Endothelial cell of umbilical vein (primary cell): ENCODE measurements at regions not wholly inside any gene's neighbourhood (a gene's known extent, or its start where the extent isn't known, plus 50 kb on each side); places are given as distances from the start of the nearest gene placed in this dataset.

Experiments
- BruUV-seq: library from RNA; stranded (reverse); fragments of 400-500 nt; replicated peaks from 2 replicates; lab custom pipeline; 2021; lab: Mats Ljungman, UMichigan
- CTCF ChIA-PET: fragments of 300-600, 350-600 bp; sonication (Branson Sonifier 250); formaldehyde crosslinking; loops from one replicate; lab custom pipeline; 2021; ENCODE audit warnings: antibody characterized with exemption, inconsistent platforms; lab: Charles Lee
- POLR2A ChIA-PET: fragments of 300-600, 350-600 bp; sonication (Branson Sonifier 250); formaldehyde crosslinking; loops from one replicate; lab custom pipeline; 2021; ENCODE audit warnings: antibody characterized with exemption, inconsistent platforms; lab: Charles Lee
- DNase-seq: peaks from one replicate; pipeline ENCODE4 v3.0.0-alpha.2; 2011; ENCODE audit warnings: low read depth, low spot score
- FAIRE-seq: peaks from 2 replicates; lab custom pipeline; 2011; peaks lifted over from hg19 to GRCh38; lab: Jason Lieb, UNC
- H2AFZ ChIP-seq: 2 replicates; pipeline ENCODE4 v1.6.0; 2012; ENCODE audit warnings: low read depth, low read length, control low read depth, inconsistent platforms
- H3K27ac ChIP-seq: 2 replicates; pipeline ENCODE4 v1.5.1; 2011; ENCODE audit warnings: low read depth, mild to moderate bottlenecking, control low read depth, low read length, moderate library complexity; ENCODE audit not compliant: insufficient read depth
- H3K27me3 ChIP-seq, 2 experiments: 2 replicates each; pipeline versions ENCODE4 v1.6.0 to v1.6.1; 2011; ENCODE audit warnings: low read length in 2 of 2, mixed read lengths in 1 of 2; ENCODE audit not compliant: control insufficient read depth in 2 of 2, insufficient read depth in 2 of 2
- H3K36me3 ChIP-seq, 2 experiments: 2 replicates in 1 of 2; 3 replicates in 1 of 2; pipeline ENCODE4 v1.5.1; 2011; ENCODE audit warnings: low read length in 2 of 2, mild to moderate bottlenecking in 1 of 2, moderate library complexity in 1 of 2; ENCODE audit not compliant: control insufficient read depth in 2 of 2, insufficient read depth in 2 of 2; ENCODE audit errors: extremely low read depth in 1 of 2
- H3K4me1 ChIP-seq: 3 replicates; pipeline ENCODE4 v1.5.1; 2011; ENCODE audit warnings: mild to moderate bottlenecking, low read length; ENCODE audit not compliant: control insufficient read depth, insufficient read depth; ENCODE audit errors: extremely low read depth
- H3K4me2 ChIP-seq: 2 replicates; pipeline ENCODE4 v1.6.1; 2011; ENCODE audit warnings: low read length, control low read depth, mixed read lengths; ENCODE audit not compliant: insufficient read depth
- H3K4me3 ChIP-seq, 3 experiments: fragments of 200-600 bp in 1 of 3; sonication (generic), shearing (Covaris generic) in 1 of 3; replicated peaks in 1 of 3; 2 replicates each; pipeline ENCODE4 v1.5.1; 2011 to 2016; ENCODE audit warnings: control low read depth in 3 of 3, low read length in 3 of 3, mild to moderate bottlenecking in 2 of 3, inconsistent platforms in 1 of 3, low read depth in 1 of 3, moderate library complexity in 1 of 3; ENCODE audit not compliant: insufficient read depth in 1 of 3
- H3K79me2 ChIP-seq: 2 replicates; pipeline ENCODE4 v1.6.0; 2012; ENCODE audit warnings: low read length, inconsistent platforms; ENCODE audit not compliant: control insufficient read depth, insufficient read depth
- H3K9ac ChIP-seq: replicated peaks from 2 replicates; pipeline ENCODE3; 2011; ENCODE audit warnings: low read length, control low read depth; ENCODE audit not compliant: insufficient read depth; ENCODE audit errors: extremely low read depth
- H3K9me1 ChIP-seq: replicated peaks from 3 replicates; pipeline ENCODE4 v1.6.0; 2011; ENCODE audit warnings: mild to moderate bottlenecking, low read length; ENCODE audit not compliant: control insufficient read depth, insufficient read depth; ENCODE audit errors: extremely low read depth
- H3K9me3 ChIP-seq: replicated peaks from 2 replicates; pipeline ENCODE4 v1.5.1; 2012; ENCODE audit warnings: low read length, inconsistent platforms; ENCODE audit not compliant: control insufficient read depth, insufficient read depth
- H4K20me1 ChIP-seq: replicated peaks from 2 replicates; pipeline ENCODE3; 2011; ENCODE audit warnings: mild to moderate bottlenecking, low read length; ENCODE audit not compliant: control insufficient read depth, insufficient read depth; ENCODE audit errors: extremely low read depth
- CTCF ChIP-seq, 2 donors: IDR thresholded peaks; 1 replicate in 1 of 2; 2 replicates in 1 of 2; pipeline ENCODE4 v1.5.1; 2011; ENCODE audit warnings: low read length in 2 of 2, mild to moderate bottlenecking in 2 of 2, moderate library complexity in 2 of 2, control low read depth in 1 of 2, inconsistent platforms in 1 of 2, low read depth in 1 of 2; ENCODE audit not compliant: insufficient read depth in 1 of 2; ENCODE audit errors: extremely low read depth in 1 of 2
- EZH2 ChIP-seq: IDR thresholded peaks from 2 replicates; pipeline ENCODE4 v1.6.1; 2012; ENCODE audit warnings: borderline replicate concordance, low read depth, mild to moderate bottlenecking, moderate library complexity, low read length, inconsistent platforms; ENCODE audit not compliant: severe bottlenecking
- FOS ChIP-seq: IDR thresholded peaks from 2 replicates; pipeline ENCODE4 v1.6.1; 2011; ENCODE audit warnings: mild to moderate bottlenecking, low read length, moderate library complexity, borderline replicate concordance; ENCODE audit not compliant: insufficient read depth
- GATA2 ChIP-seq: IDR thresholded peaks from 2 replicates; pipeline ENCODE4 v1.7.0; 2011; ENCODE audit warnings: low read depth, mild to moderate bottlenecking, moderate library complexity, mixed read lengths, low read length; ENCODE audit not compliant: insufficient read length, insufficient read depth
- JUN ChIP-seq: IDR thresholded peaks from 2 replicates; pipeline ENCODE4 v1.6.1; 2011; ENCODE audit warnings: borderline replicate concordance, low read depth; ENCODE audit not compliant: insufficient read length, insufficient read depth
- MAX ChIP-seq: IDR thresholded peaks from 2 replicates; pipeline ENCODE4 v1.6.1; 2011; ENCODE audit not compliant: insufficient read depth, insufficient read length
- MYC ChIP-seq: IDR thresholded peaks from one replicate; pipeline ENCODE4 v1.6.1; 2011; ENCODE audit warnings: mild to moderate bottlenecking, low read depth, low read length
- POLR2A ChIP-seq: IDR thresholded peaks from 2 replicates; pipeline ENCODE4 v1.6.1; 2012; ENCODE audit warnings: low read depth, mild to moderate bottlenecking, control low read depth, low read length
- POLR2AphosphoS5 ChIP-seq: IDR thresholded peaks from 2 replicates; pipeline ENCODE4 v1.6.1; 2012; ENCODE audit warnings: low read depth, mild to moderate bottlenecking, control low read depth, low read length, moderate library complexity; ENCODE audit not compliant: insufficient read depth
- dilution Hi-C: fragments of 300-500 bp; cut with MboI; formaldehyde crosslinking; loops from one replicate; pipeline ENCODE4 v1.15.0; 2019; ENCODE audit warnings: low sequenced_read_pairs; ENCODE audit not compliant: extremely low pct_ligation_motif_present
- intact Hi-C: fragments of 100-400 bp; cut with micrococcal nuclease; formaldehyde crosslinking; loops from one replicate; pipeline ENCODE4 v1.10.0; 2022

- peaks cover 4 to 11% of the 10 kb centered on the region in 2 experiments for H3K27me3 ChIP-seq
- H3K4me2 ChIP-seq: no peak overlapping the region
- ChIA-PET CTCF (interaction anchor here (0.5 to 0.9 kb wide), 2 partner anchors 22 to 384 kb away, joined by 3 to 4 read pairs; no protein-coding TSS in a partner anchor), POLR2A (no interaction called here)
- TF ChIP-seq CTCF (IDR thresholded peaks at IDR 0.05; ENCODE audit: extremely low read depth in 1 of 2, insufficient read depth in 1 of 2, low read depth in 1 of 2, low read length in 2 of 2): no peak
- TF ChIP-seq GATA2: no peak
- no peak for TF ChIP-seq POLR2AphosphoS5
- BruUV-seq: no TSS peak
- H3K4me3 ChIP-seq: no peak overlapping the region
- H3K4me1 ChIP-seq: no peaks in the 10 kb centered on the region
- no peaks in the 10 kb centered on the region for H3K9me1 ChIP-seq
- FAIRE-seq: no peak
- intact Hi-C loops (no loop called here), dilution Hi-C loops (no loop called here)
- no peak overlapping the region for H3K9ac ChIP-seq
- no peaks in the 10 kb centered on the region for H3K36me3 ChIP-seq
- no peak overlapping the region for H3K27ac ChIP-seq
- no peaks in the 10 kb centered on the region for H3K9me3 ChIP-seq
- H3K79me2 ChIP-seq: no peaks in the 10 kb centered on the region
- H2AFZ ChIP-seq: no peak overlapping the region
- DNase-seq: no peak
- H4K20me1 ChIP-seq: no peaks in the 10 kb centered on the region
Observed at GRCh38 chr12:47419497-47419896, 286.3 kb downstream of the RPAP3 start.

GRCh38 chr12:47417955-47418354 lies 287.9 kb downstream of the RPAP3 start:
- Histone ChIP-seq H3K9ac (no peak overlapping the region), H3K27me3 (peaks cover 13 to 20% of the 10 kb centered on the region in 2 experiments), H3K36me3 (no peaks in the 10 kb centered on the region), H3K79me2 (no peaks in the 10 kb centered on the region), H3K9me1 (no peaks in the 10 kb centered on the region), H3K9me3 (no peaks in the 10 kb centered on the region), H3K4me2 (no peak overlapping the region), H4K20me1 (no peaks in the 10 kb centered on the region), H3K4me1 (no peaks in the 10 kb centered on the region), H3K4me3 (no peak overlapping the region), H2AFZ (no peak overlapping the region), H3K27ac (no peak overlapping the region)
- POLR2A ChIA-PET: no interaction called here
- BruUV-seq: no TSS peak
- DNase-seq (no peak), FAIRE-seq (no peak)
- intact Hi-C loops: no loop called here
- CTCF ChIA-PET: no interaction called here
- dilution Hi-C loops: no loop called here
- no peak for TF ChIP-seq POLR2A
- TF ChIP-seq GATA2: no peak
- no peak for TF ChIP-seq CTCF (IDR thresholded peaks at IDR 0.05; ENCODE audit: extremely low read depth in 1 of 2, insufficient read depth in 1 of 2, low read depth in 1 of 2, low read length in 2 of 2)
- TF ChIP-seq JUN: no peak
- TF ChIP-seq FOS: no peak
- TF ChIP-seq MAX: no peak
- TF ChIP-seq MYC: no peak
- no peak for TF ChIP-seq EZH2
- no peak for TF ChIP-seq POLR2AphosphoS5
